Neural progenitor cell (in vitro differentiated cells): ENCODE measurements at regions not wholly inside any gene's neighbourhood (a gene's known extent, or its start where the extent isn't known, plus 50 kb on each side); places are given as distances from the start of the nearest gene placed in this dataset.

Experiments
- DNase-seq: peaks from one replicate; pipeline ENCODE4 v3.0.0-alpha.2; 2016; ENCODE audit warnings: low spot score
- H2AFZ ChIP-seq: fragments of 200-600 bp; sonication (generic); replicated peaks from 2 replicates; pipeline ENCODE4 v1.6.1; 2016; ENCODE audit warnings: antibody characterized with exemption
- H3F3A ChIP-seq: fragments of 200-600 bp; sonication (generic); 2 replicates; pipeline ENCODE4 v1.6.1; 2016; ENCODE audit warnings: antibody characterized with exemption, low read depth
- H3K27ac ChIP-seq: fragments of 200-600 bp; sonication (generic); 2 replicates; pipeline ENCODE4 v1.5.1; 2016; ENCODE audit warnings: mild to moderate bottlenecking
- H3K27me3 ChIP-seq: fragments of 200-600 bp; sonication (generic); 2 replicates; pipeline ENCODE4 v1.6.1; 2016; ENCODE audit warnings: mild to moderate bottlenecking, moderate library complexity
- H3K36me3 ChIP-seq: fragments of 200-600 bp; sonication (generic); 2 replicates; pipeline ENCODE4 v1.5.1; 2016
- H3K4me1 ChIP-seq: fragments of 200-600 bp; sonication (generic); 2 replicates; pipeline ENCODE4 v1.6.1; 2016; ENCODE audit warnings: mixed run types
- H3K4me2 ChIP-seq: fragments of 200-600 bp; sonication (generic); 2 replicates; pipeline ENCODE4 v1.6.1; 2016
- H3K4me3 ChIP-seq: fragments of 200-600 bp; sonication (generic); 2 replicates; pipeline ENCODE4 v1.5.1; 2016
- H3K79me2 ChIP-seq: fragments of 200-600 bp; sonication (generic); 2 replicates; pipeline ENCODE4 v1.6.1; 2016; ENCODE audit warnings: low read depth
- H3K9ac ChIP-seq: fragments of 200-600 bp; sonication (generic); 2 replicates; pipeline ENCODE4 v1.6.1; 2016
- H3K9me3 ChIP-seq: fragments of 200-600 bp; sonication (generic); 2 replicates; pipeline ENCODE4 v1.5.1; 2016; ENCODE audit warnings: low read depth
- H4K20me1 ChIP-seq: fragments of 200-600 bp; sonication (generic); 2 replicates; pipeline ENCODE4 v1.6.1; 2016; ENCODE audit warnings: low read depth
- H3K27ac Mint-ChIP-seq: 3 replicates; pipeline ENCODE4 v1.8.0; 2021; ENCODE audit warnings: mixed read lengths
- H3K27me3 Mint-ChIP-seq: 2 replicates; pipeline ENCODE4 v1.8.0; 2022; ENCODE audit warnings: low read depth, mild to moderate bottlenecking, inconsistent platforms, moderate library complexity, mixed read lengths; ENCODE audit not compliant: insufficient read depth
- H3K36me3 Mint-ChIP-seq: 3 replicates; pipeline ENCODE4 v1.8.0; 2021; ENCODE audit warnings: mixed read lengths
- H3K4me1 Mint-ChIP-seq: 3 replicates; pipeline ENCODE4 v1.8.0; 2021; ENCODE audit warnings: mixed read lengths
- H3K4me3 Mint-ChIP-seq: 3 replicates; pipeline ENCODE4 v1.8.0; 2021; ENCODE audit warnings: mild to moderate bottlenecking, moderate library complexity, mixed read lengths
- H3K9me3 Mint-ChIP-seq: 3 replicates; pipeline ENCODE4 v1.8.0; 2020; ENCODE audit warnings: mixed read lengths
- CTCF ChIP-seq: fragments of 200-600 bp; sonication (generic); IDR thresholded peaks from 2 replicates; pipeline ENCODE4 v1.5.1; 2017; ENCODE audit warnings: antibody characterized with exemption, mild to moderate bottlenecking
- EZH2 ChIP-seq: fragments of 200-600 bp; sonication (generic); IDR thresholded peaks from 2 replicates; pipeline ENCODE4 v1.6.1; 2017; ENCODE audit warnings: antibody characterized with exemption, mild to moderate bottlenecking, moderate library complexity
- EZH2phosphoT487 ChIP-seq: fragments of 200-600 bp; sonication (generic); IDR thresholded peaks from 2 replicates; pipeline ENCODE4 v1.6.1; 2017; ENCODE audit warnings: antibody characterized with exemption

GRCh38 chr18:31223371-31223770 is 60.7 kb upstream of the DSC1 start:
- Histone ChIP-seq H3K27ac (no peak overlapping the region), H3K79me2 (no peaks in the 10 kb centered on the region), H3K27me3 (no peaks in the 10 kb centered on the region), H4K20me1 (no peaks in the 10 kb centered on the region), H3K36me3 (no peaks in the 10 kb centered on the region), H3K9me3 (no peaks in the 10 kb centered on the region), H2AFZ (no peak overlapping the region), H3K4me2 (no peak overlapping the region), H3K4me3 (no peak overlapping the region), H3F3A (no peaks in the 10 kb centered on the region), H3K9ac (no peak overlapping the region), H3K4me1 (peaks cover 15% of the 10 kb centered on the region)
- peaks cover 19% of the 10 kb centered on the region for H3K9me3 Mint-ChIP-seq
- H3K4me3 Mint-ChIP-seq, result no peak overlapping the region
- no peak overlapping the region for H3K27ac Mint-ChIP-seq
- H3K4me1 Mint-ChIP-seq, result peaks cover 14% of the 10 kb centered on the region
- DNase-seq, result no peak
- peaks cover 4% of the 10 kb centered on the region for H3K27me3 Mint-ChIP-seq
- no peak for TF ChIP-seq EZH2
- TF ChIP-seq EZH2phosphoT487, result no peak
- no peak for TF ChIP-seq CTCF
- peaks cover 2% of the 10 kb centered on the region for H3K36me3 Mint-ChIP-seq

GRCh38 chr18:31225668-31226067 is 63.0 kb upstream of the DSC1 start:
- peak; percentile 83 for DNase-seq
- peak overlapping the region; percentile 65 for H3K27ac Mint-ChIP-seq
- Histone ChIP-seq H3K4me3 (no peak overlapping the region), H3K4me1 (peaks cover 15% of the 10 kb centered on the region), H3K36me3 (no peaks in the 10 kb centered on the region), H3F3A (no peaks in the 10 kb centered on the region), H3K9ac (no peak overlapping the region), H3K27me3 (no peaks in the 10 kb centered on the region), H3K9me3 (no peaks in the 10 kb centered on the region), H2AFZ (peak overlapping the region; percentile 77), H4K20me1 (no peaks in the 10 kb centered on the region), H3K27ac (peak overlapping the region; percentile 79), H3K79me2 (no peaks in the 10 kb centered on the region), H3K4me2 (peak overlapping the region; percentile 23)
- H3K9me3 Mint-ChIP-seq, result peaks cover 16% of the 10 kb centered on the region
- H3K4me1 Mint-ChIP-seq, result peaks cover 14% of the 10 kb centered on the region
- H3K27me3 Mint-ChIP-seq, result no peaks in the 10 kb centered on the region
- no peak for TF ChIP-seq CTCF
- no peak for TF ChIP-seq EZH2phosphoT487
- no peak for TF ChIP-seq EZH2
- no peak overlapping the region for H3K4me3 Mint-ChIP-seq
- peaks cover 2% of the 10 kb centered on the region for H3K36me3 Mint-ChIP-seq

- no peak for TF ChIP-seq EZH2phosphoT487
- TF ChIP-seq EZH2, result no peak
- TF ChIP-seq CTCF, result no peak
- Histone ChIP-seq H3K27me3 (no peaks in the 10 kb centered on the region), H3K4me1 (peaks cover 15% of the 10 kb centered on the region), H3K4me3 (no peak overlapping the region), H3K36me3 (no peaks in the 10 kb centered on the region), H3K79me2 (no peaks in the 10 kb centered on the region), H3K4me2 (no peak overlapping the region), H2AFZ (peak overlapping the region; percentile 57), H3F3A (no peaks in the 10 kb centered on the region), H3K9me3 (no peaks in the 10 kb centered on the region), H4K20me1 (no peaks in the 10 kb centered on the region), H3K9ac (no peak overlapping the region), H3K27ac (no peak overlapping the region)
- no peaks in the 10 kb centered on the region for H3K36me3 Mint-ChIP-seq
- H3K9me3 Mint-ChIP-seq, result peaks cover 4% of the 10 kb centered on the region
- H3K4me3 Mint-ChIP-seq, result no peak overlapping the region
- no peaks in the 10 kb centered on the region for H3K27me3 Mint-ChIP-seq
- peaks cover 14% of the 10 kb centered on the region for H3K4me1 Mint-ChIP-seq
- no peak for DNase-seq
- H3K27ac Mint-ChIP-seq, result no peak overlapping the region
These were observed 65.0 kb upstream of the DSC1 start for GRCh38 chr18:31227497-31228229.
